ENCODE measurements at regions not wholly inside any gene's neighbourhood (a gene's known extent, or its start where the extent isn't known, plus 50 kb on each side); places are given as distances from the start of the nearest gene placed in this dataset.

- TF ChIP-seq CTCF (conservative IDR thresholded peaks at IDR 0.05; ENCODE audit: low read length) (no peak), EZH2phosphoT487 (IDR thresholded peaks at IDR 0.05; ENCODE audit: borderline replicate concordance, low read depth, low read length) (no peak)
- Histone ChIP-seq H3K27ac (ENCODE audit: low read depth, low read length, poor library complexity, severe bottlenecking) (no peak overlapping the region), H2AFZ (ENCODE audit: low read length) (no peak overlapping the region), H3K4me3 (ENCODE audit: low read depth, low read length, poor library complexity, severe bottlenecking) (no peak overlapping the region), H3K36me3 (ENCODE audit: insufficient read depth, low read length) (no peaks in the 10 kb centered on the region), H3K9me3 (ENCODE audit: low read length) (no peaks in the 10 kb centered on the region), H4K20me1 (ENCODE audit: insufficient read depth, low read length) (no peaks in the 10 kb centered on the region), H3K9me2 (ENCODE audit: insufficient read depth, low read length) (no peaks in the 10 kb centered on the region), H3K79me2 (ENCODE audit: insufficient read depth, low read depth, low read length) (no peaks in the 10 kb centered on the region), H3K4me1 (ENCODE audit: insufficient read depth, low read length, poor library complexity, severe bottlenecking) (no peaks in the 10 kb centered on the region), H3K4me2 (ENCODE audit: low read length) (no peak overlapping the region)
- ChIA-PET POLR2A (no interaction called here), CTCF (ENCODE audit: unreplicated experiment) (no interaction called here)
- no peak for DNase-seq (ENCODE audit: low spot score)
- intact Hi-C loops (cut with micrococcal nuclease; ENCODE audit: unreplicated experiment) = loop anchor here (5.0 kb wide), 1 partner anchor 341 kb away; no protein-coding TSS in a partner anchor
- BruUV-seq (replicated peaks) = no TSS peak
These were observed 114.3 kb downstream of the MFSD1 start for GRCh38 chr3:158916111-158916510.

DNA sequence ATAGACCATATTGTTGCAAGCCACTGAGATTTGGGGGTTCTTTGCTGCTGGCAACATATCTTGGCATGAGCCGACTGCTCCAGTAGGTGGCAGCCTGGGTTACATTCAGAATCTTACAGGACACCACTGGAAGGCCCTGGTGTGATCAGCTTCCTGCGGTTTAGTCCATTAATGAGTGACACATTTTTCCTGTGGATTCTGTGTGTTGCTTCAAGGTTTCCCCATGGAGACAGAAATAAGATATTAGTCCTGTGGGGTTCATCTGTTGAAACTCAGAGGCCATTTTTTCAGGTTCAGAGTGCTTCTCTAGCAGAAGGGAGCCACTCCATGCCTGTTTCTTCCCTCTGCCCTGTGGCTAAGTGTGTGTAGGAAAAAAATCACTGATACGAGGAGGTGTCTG lies 116.2 kb downstream of the MFSD1 start:
- Histone ChIP-seq H3K27ac (ENCODE audit: low read depth, low read length, poor library complexity, severe bottlenecking) (no peak overlapping the region), H3K4me3 (ENCODE audit: low read depth, low read length, poor library complexity, severe bottlenecking) (no peak overlapping the region), H3K9me3 (ENCODE audit: low read length) (no peaks in the 10 kb centered on the region), H4K20me1 (ENCODE audit: insufficient read depth, low read length) (no peaks in the 10 kb centered on the region), H3K4me2 (ENCODE audit: low read length) (no peak overlapping the region), H3K36me3 (ENCODE audit: insufficient read depth, low read length) (no peaks in the 10 kb centered on the region), H3K4me1 (ENCODE audit: insufficient read depth, low read length, poor library complexity, severe bottlenecking) (no peaks in the 10 kb centered on the region), H2AFZ (ENCODE audit: low read length) (no peak overlapping the region), H3K79me2 (ENCODE audit: insufficient read depth, low read depth, low read length) (no peaks in the 10 kb centered on the region), H3K9me2 (ENCODE audit: insufficient read depth, low read length) (no peaks in the 10 kb centered on the region)
- no TSS peak for BruUV-seq (replicated peaks)
- intact Hi-C loops (cut with micrococcal nuclease; ENCODE audit: unreplicated experiment) = loop anchor here (5.0 kb wide), 1 partner anchor 339 kb away; no protein-coding TSS in a partner anchor
- TF ChIP-seq CTCF (conservative IDR thresholded peaks at IDR 0.05; ENCODE audit: low read length) (peak; percentile 79), EZH2phosphoT487 (IDR thresholded peaks at IDR 0.05; ENCODE audit: borderline replicate concordance, low read depth, low read length) (no peak)
- POLR2A ChIA-PET = no interaction called here
- DNase-seq (ENCODE audit: low spot score) = peak; percentile 38
- CTCF ChIA-PET (ENCODE audit: unreplicated experiment) = no interaction called here

GRCh38 chr3:158918451-158918850 lies 116.6 kb downstream of the MFSD1 start:
- DNase-seq (ENCODE audit: low spot score) = no peak
- no peaks in the 10 kb centered on the region for H3K9me3 ChIP-seq (ENCODE audit: low read length)
- H3K4me2 ChIP-seq (ENCODE audit: low read length) = no peak overlapping the region
- TF ChIP-seq EZH2phosphoT487 (IDR thresholded peaks at IDR 0.05; ENCODE audit: borderline replicate concordance, low read depth, low read length) = no peak
- TF ChIP-seq CTCF (conservative IDR thresholded peaks at IDR 0.05; ENCODE audit: low read length) = no peak
- no peaks in the 10 kb centered on the region for H3K9me2 ChIP-seq (ENCODE audit: insufficient read depth, low read length)
- H3K27ac ChIP-seq (ENCODE audit: low read depth, low read length, poor library complexity, severe bottlenecking) = no peak overlapping the region
- POLR2A ChIA-PET = no interaction called here
- H3K79me2 ChIP-seq (ENCODE audit: insufficient read depth, low read depth, low read length) = no peaks in the 10 kb centered on the region
- H3K4me3 ChIP-seq (ENCODE audit: low read depth, low read length, poor library complexity, severe bottlenecking) = no peak overlapping the region
- no TSS peak for BruUV-seq (replicated peaks)
- no peaks in the 10 kb centered on the region for H3K4me1 ChIP-seq (ENCODE audit: insufficient read depth, low read length, poor library complexity, severe bottlenecking)
- CTCF ChIA-PET (ENCODE audit: unreplicated experiment) = no interaction called here
- no peak overlapping the region for H2AFZ ChIP-seq (ENCODE audit: low read length)
- no peaks in the 10 kb centered on the region for H3K36me3 ChIP-seq (ENCODE audit: insufficient read depth, low read length)
- intact Hi-C loops (cut with micrococcal nuclease; ENCODE audit: unreplicated experiment) = loop anchor here (5.0 kb wide), 1 partner anchor 339 kb away; no protein-coding TSS in a partner anchor
- H4K20me1 ChIP-seq (ENCODE audit: insufficient read depth, low read length) = no peaks in the 10 kb centered on the region

Data from OCI-LY7 (cell line).